ENCODE measurements at regions not wholly inside any gene's neighbourhood (a gene's known extent, or its start where the extent isn't known, plus 50 kb on each side); places are given as distances from the start of the nearest gene placed in this dataset.

DNA sequence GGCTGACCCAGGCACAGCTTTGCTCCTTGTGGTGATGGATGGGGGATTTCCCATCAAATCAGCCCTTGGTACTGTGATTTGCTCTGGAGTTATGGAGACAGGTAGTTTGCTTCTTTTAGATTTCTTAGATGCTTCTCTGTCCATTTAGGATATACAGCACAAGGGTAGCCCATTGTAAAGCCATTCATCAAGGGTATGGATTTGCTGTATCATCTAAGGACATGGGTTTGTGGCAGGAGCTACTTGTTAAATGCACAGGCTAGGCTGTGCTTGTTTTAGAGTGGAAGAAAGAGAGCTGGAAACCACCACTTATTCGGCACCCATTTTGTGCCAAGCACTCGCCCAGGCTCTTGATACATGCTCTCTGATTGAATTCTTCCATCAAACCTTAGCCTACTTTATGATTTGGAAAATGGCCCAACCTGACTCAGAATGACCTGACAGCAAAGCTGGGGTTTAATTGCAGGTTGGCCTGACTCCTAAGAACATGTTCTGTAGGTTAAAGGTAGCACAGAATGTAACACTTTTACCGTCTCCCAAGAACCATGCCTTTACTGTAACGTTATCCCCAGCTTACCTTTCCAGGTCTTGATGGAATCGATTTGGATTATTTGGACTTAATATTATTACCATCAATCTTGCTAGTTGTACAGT lies 168.0 kb downstream of the SNX10 start:
- no peak for FAIRE-seq

DNA sequence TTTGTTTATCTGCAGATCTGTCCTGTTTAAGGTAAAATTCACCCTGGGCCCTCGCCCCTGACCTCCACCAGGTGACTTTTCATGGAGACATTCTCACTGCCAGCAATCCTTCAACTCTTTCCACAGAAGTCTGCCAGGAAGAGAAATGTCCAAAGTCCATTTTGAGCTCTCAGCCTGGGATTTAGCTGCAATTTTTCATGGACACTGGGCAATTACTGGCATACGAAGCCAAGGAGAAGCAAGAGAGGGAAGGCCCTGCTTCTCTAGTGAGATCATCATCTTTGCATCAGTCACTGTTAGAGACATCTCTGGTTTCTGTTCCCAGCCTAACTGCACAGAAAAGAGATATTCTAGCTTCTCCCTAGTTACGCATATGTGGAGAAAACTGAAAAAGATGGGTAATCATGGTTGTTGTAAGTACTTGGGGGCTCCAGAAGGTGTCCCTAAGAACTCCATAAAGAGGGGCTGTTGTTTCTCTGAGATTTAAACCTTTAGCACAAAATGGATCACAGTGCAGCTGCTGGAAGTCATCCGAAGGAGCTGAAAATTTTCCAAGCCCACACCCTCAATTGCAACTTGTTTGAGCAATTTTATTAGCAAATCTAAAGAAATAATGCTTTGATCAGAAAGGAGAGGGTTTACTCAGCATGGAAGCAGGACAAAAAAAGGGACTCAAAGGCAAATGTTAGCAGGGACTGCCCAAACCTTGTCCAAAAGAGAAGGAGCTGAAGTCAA lies 168.9 kb downstream of the SNX10 start:
- no peak for FAIRE-seq

DNA sequence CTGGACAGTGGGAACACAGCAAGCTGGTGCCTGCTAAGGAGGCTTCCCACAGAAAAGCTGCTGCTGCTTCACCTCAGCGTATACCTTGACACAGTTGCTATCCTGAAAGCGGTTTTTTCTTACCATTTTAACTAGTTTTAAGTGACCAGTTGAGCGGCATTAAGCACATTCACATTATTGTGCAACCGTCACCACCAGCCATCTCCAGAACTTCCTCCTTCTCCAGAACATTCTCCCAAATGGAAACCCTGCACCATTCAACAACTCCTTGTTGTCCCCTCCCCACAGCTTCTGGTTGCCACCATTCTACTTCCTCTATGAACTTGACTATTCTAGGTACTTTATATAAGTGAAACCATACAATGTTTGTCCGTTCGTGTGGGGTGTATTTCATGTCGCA lies 169.9 kb downstream of the SNX10 start:
- FAIRE-seq = no peak

DNA sequence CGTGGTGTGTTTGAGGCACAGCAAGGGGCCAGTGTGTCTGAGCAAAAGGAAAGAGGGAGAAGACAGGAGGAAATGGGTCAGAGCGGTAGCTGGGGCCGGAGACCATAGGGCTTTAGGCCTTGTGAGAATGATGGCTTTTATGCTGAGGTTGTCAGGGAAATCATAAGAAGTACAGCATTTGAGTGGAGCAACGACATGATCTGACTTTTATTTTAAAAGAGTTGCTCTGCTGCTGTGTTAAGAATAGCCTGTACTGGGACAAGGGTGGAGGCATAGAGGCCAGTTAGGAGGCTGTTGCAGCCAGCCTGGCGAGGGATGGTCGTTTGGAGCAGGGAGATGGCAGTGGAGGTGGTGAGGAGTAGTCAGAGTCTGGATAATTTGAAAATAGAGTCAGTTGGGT lies 174.3 kb downstream of the SNX10 start:
- no peak for FAIRE-seq

DNA sequence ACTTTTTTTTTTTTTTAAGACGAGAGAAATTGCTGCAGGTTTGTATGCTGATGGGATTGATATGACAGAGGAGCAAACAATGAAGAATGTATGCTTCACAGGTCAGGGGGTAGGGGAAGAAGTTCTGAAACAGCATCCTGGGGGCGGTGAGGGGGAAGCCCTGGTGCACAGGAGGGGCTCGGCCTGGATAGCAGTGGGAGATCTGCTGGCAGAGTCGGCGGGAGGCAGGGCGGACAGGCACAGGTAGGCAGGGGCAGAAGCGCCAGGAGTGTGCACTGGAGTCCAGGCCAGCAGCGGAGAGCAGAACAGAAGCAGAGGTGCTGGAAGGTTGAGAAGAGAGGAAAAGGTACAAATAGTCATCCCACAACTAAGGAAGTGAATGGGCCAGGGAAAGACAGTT lies 175.4 kb downstream of the SNX10 start:
- FAIRE-seq = no peak

DNA sequence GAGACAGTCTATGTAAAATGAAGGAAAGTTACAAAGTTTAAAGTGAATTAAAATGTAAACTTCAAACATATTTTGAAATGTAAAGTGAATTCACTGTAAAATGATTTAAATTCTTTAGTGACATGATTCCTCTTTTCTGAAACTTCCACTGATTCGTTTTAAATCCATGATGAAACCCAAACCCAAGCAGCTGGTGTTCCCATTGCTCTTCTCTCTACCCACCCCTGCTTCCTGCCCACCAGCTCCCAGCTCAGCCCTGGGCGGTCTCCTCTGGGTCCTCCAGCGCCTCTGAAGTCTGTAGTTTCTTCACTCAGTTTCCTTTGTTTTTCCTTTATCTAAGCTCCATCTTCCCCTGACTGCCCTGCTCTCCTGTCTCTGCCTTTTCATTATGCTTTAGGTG lies 175.9 kb downstream of the SNX10 start:
- FAIRE-seq = no peak

DNA sequence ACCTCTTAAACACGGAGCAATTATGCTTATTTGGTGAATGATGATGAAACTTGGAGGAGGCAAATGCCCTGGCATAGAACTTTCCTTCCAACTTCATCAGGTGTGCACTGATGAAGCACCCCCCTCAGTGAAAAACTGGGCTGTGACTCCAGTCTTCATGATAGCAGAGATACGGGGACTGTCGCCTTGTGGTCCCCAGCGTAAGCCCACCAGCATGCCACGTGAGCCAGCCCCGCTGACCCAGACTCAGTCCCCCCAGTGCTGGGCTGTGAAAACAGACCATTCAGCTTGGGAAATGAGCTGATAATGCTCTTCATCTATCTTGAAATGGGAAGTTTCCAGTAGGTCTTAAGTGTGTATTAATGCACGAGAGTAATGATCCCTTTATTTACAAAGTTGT lies 177.0 kb downstream of the SNX10 start:
- FAIRE-seq = no peak

DNA sequence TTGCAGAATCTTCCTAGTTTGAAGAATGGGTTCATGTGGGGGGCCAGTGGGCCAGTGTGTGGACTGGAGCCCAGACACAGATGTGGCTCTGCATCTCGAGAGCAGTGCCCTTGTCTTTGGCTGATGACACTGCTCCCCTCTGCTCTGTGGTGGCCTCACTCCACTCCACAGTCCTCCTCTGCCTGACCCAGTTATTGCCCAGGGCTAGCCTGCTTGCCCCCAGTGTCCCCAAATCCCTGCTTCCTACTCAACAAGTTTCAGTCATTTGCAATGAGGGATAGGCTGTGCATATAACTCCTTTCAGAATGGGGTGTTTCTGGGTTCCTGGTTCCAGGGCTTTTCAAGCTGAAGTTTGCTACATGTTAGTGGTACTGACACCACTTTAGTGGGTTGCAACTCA lies 177.5 kb downstream of the SNX10 start:
- no peak for FAIRE-seq

DNA sequence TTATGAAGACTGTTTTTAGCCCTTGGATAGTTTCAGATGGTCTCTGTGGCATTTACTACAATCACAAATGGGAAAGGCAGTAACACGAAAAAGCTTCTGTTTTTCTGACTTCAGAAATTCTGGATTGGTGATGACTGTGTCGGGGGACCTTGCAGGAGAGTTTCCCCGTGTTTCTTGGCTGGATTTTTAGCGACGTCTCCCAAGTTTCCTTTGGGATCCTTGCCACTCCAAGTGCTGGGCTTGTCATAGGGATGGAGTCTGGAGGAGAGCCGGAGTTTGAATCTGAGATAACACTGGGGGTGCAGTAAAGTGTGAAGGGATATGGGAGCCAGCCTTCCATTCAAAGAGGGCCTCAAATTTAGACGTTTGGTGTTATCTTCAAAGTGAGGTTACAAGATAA lies 179.0 kb downstream of the SNX10 start:
- no peak for FAIRE-seq

DNA sequence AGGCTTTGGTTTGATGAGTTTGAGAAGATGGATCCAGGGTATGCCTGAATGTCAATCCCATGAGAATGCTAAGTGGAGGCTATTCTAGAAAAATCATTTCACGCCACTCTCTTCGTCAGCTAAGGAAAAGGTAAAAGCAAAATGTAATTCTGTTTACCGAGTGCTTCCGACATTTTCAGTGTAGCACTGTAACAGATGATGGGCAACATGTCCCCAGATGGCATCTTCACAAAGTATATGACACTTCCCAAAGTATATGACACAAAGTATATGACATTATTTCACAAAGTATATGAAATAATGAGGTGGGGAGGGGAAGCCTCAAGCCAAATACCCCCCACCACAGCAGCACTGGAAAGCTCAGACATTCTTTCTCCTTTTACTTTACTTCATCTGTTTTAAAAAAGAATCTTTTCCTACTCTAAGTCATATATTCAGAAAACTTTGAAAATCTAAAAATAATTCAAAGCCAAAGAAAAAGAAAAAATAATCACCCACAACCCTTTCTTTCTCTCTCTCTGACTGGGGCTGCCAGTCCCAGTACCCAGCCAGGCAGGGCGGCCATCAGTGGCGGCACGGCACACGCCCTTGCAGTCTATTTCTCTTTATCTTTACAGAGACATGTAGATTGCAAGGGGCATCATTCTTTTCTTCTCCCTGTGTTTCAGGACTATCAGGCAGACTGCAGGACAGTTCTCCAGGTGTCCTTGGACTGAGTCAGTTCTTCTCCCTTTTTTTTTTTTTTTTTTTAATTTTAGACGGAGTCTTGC lies 179.8 kb downstream of the SNX10 start:
- no peak for FAIRE-seq

DNA sequence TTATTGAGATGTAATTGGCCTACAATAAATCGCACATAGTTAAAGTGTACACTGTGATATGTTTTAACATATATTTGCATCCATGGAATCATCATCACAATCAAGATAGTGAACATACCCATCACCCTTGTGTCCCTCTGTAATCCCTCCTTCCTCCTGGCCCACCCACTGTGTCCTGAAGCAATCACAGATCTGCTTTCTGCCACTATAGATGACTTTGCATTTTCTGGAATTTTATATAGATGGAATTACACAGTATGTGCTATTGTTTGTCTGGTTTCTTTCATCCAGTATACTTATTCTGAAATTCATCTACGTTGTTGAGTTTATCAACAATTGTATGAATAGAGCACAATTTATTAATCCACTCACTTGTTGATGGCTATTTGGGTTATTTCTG lies 181.3 kb downstream of the SNX10 start:
- no peak for FAIRE-seq

DNA sequence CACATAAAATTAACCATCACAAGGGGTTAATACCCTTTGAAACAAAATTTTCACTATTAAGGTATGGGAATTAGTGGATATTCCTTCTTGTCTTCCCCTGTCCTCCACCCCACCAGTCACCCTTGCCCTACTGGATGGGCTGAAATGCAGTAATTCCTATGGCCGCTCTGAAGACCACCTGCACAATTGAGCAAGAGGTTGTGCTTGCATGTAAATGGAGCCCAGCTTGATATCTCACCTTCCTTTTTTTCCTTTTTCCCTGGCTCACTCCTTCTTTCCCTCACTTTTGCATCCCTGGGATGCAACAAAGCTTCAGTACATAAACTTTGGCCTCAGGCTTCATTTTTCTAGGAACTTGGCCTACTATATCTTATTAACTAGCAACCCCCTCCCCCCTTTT lies 184.6 kb downstream of the SNX10 start:
- no peak for FAIRE-seq

DNA sequence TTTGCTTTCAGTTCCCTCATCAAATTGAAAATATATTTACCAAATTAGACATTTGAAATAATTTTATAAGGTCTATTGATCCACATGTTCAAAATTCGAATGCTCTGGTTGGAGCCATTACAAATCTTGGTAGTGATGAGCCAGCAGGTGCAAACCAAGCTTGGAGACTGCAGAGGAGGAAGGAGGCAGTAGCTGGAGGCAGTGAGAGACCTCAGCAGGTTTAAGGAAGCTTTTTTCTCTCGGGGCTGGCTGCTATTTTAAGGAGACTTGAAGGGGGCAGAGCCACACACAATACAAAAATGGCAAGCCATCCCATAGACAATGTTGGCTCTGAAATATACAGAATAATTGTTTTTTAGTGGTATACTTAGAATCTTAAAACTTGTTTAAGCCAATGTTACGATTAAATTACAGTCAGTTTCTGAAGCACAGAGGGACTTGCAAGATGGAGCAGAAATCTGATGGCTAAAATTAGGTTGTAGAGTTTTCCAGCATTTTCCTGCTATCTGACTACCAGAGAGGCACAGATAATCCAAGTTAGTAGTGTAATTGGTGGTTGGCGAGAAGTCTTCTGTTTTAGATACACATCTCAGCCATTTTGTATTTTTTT lies 185.8 kb downstream of the SNX10 start:
- no peak for FAIRE-seq

DNA sequence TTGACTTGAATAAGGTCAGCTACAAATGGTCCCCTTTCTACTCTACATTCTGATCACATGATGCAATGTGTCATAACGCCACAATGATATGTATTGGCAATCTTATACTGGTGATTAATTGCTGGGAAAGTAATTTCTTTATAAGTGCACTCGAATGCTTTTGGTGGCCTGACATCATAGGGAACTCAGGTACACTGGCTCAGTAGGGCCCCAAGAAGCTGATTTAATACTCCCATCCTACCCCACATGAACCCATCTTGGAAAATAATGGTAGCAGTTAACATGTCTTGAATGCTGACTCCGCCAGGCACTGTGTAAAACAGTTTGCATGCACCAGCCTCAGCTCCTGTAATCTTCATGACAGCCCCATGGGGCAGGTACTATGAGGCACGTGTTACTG lies 186.9 kb downstream of the SNX10 start:
- FAIRE-seq = no peak

DNA sequence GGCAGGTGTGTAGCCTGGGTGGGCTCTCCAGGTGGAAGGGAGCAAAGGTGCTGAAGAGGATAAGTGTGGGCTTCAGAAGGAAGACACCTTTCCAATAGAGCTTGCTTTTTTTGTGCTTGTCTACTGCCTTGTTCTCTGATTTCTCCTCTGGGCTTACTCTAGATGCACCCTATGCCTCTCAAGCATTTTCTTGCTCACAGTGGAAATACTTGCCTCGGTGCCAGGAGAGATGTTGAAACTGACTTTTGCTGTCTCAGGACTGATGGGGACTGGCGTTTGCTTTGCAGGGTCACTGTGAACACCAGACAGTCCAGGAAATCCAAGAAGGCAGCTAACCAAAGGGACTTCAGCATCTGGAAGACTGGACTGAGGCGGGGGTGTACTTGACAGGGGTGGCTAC lies 187.9 kb downstream of the SNX10 start:
- no peak for FAIRE-seq

DNA sequence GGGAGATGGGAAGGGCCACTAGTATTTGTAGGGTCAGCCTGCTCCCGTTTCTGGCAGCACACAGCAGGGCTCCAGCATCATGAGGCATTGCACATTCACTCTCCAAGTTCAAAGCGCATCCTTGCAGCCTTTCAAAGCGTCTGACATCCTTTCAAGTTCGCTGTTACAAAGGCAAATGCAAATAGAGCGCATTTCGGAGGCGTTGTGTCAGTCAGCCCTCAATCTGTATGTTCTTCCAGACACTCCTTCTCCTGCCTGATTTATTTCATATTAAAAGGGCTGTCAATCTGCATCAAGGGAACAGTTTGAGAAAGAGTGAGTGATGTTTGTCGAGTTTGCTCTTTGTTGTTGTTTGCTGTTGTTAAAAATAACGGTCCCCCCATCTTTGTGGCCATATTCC lies 188.5 kb downstream of the SNX10 start:
- FAIRE-seq = no peak

DNA sequence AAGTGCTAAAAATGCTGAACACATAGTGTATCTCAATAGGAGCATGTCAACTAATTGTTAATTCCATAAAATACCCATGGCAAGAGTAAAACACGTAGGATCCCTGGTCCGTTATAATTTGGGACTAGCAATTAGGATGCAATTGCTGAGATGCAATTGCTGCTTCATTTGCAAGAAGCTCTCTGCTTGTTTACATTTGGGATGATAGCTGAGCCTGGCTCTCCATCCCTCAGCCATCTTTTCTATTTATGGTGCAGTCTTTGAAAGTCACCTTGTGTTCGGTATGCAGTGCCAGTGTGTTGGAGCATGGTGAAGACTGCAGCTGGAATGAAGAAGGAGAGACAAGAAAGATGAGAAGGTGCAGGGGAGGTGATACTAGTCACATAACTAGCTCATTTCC lies 191.3 kb downstream of the SNX10 start:
- no peak for FAIRE-seq

DNA sequence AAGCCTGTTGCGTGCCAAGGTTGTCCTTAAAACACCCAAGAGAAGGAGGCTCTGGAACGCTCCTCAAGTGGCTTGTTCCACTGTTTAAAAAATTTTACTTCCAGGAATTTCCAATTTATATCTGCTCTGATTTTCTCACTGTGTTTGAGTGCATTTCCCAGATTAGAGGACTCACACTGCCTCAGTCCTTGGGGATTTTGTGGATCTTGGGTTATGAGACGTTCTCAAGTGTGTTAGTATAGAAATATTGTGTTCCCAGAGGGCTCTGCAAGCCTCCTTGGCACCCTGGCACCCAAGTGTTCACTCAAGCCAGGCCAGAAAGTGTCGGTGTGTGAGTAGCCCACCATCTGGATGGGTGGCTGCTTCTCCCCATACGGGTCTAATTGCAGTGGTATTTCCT lies 192.2 kb downstream of the SNX10 start:
- no peak for FAIRE-seq

DNA sequence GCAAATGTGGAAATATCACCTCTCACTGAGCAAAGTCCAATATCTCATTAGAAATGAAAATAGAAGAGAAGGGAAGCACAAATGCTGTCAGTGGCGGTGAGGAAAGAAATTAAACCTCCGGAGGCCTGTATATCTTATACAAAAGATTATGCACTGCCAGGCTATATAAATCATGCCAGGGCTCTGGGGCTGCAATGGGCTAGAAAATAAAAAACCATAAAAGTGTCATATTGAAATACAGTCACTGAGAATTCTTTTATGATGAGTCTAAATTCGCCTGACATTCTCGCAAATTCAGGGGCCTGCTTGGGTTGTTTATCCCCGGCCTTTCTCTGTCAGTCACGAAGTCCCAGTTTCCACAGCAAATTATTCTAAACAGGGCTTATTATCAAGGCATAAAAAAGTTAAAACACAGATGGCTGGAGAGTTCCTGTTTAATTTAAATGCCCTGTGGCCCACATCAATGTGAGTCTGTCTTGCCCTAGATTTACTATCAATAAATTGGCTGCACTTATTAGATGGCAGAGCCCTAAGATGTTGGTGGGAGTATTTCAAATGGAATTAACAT lies 193.8 kb downstream of the SNX10 start:
- FAIRE-seq = no peak

DNA sequence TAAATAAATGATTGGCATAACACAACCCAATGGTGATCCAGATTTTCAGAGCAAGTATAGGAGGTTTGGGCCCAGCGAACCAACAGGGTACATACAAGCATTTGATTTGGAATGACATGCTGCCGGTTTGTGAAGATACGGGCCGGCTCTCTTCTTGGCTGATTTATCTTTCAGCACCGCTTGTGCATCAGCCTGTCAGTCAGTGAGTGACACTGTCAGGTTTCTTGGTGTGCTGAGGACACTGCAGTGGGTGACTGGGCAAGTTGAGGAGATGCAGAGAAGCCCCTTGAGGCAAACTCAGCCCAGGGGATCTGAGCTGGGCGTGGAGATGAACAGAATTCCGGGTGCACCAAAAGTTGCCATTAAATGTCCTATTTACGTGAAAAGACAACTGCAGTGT lies 194.5 kb downstream of the SNX10 start:
- FAIRE-seq = no peak

DNA sequence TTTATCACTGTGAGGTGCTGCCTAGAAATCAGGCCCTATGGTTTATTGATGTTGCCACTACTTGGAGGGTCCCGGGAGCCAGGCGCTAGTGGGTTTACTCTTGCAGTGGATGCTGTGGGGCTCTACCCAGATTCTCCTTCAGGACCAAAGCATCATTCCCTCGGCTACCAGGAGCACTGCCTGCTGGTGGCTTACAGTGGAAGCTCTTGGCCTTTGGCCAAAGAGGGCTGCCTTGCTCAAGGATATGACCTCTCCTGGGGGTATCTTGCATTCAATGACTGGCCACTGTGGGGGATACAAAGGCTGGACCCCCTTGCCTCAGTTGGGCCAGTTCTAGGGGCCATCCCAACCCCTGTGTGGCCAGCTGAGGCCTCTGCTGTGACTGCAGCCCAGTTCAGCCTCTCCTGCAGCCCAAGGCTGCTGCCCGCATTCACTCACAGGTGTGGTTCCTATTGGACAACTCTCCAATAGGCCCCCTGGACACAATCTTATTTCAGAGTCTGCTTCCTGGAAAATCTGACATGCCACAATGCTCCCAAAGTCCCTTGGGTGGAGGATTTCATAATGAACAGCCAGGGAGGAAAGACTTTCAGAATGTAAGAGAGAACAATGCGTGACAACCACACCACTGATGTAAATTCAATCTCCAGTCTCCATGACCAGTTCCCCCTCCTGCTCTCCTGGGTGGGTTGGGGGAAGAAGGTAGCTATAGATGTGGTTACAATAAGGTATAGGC lies 196.3 kb downstream of the SNX10 start:
- no peak for FAIRE-seq

DNA sequence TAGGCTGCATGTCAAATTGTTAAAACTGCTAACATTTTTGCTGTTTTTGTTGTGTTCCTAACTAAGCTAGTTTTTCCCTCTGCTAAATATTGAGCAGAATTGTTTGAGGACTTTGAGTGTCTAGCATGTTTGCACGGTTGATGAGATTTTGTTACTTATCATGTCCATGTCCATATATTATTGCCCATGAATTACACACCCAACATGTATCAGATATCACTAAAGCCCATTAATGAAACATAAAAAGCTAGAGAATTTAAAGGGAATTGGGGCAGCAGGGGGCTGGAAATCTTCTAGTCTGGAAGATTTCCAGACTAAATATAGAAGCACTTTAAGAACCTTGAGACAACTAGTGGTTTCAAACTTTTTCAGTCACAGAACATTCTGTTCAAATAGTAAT lies 197.7 kb downstream of the SNX10 start:
- FAIRE-seq = no peak

Data from endometrium (tissue), 2 donors.